ENCODE measurements at regions not wholly inside any gene's neighbourhood (a gene's known extent, or its start where the extent isn't known, plus 50 kb on each side); places are given as distances from the start of the nearest gene placed in this dataset.

GRCh38 chr3:194256040-194256945 is 94.8 kb downstream of the CPN2 start:
- no peak overlapping the region for H3K4me3 ChIP-seq (ENCODE audit: low read depth, low read length)
- DNase-seq (ENCODE audit: low read depth, low spot score): no peak
- ChIA-PET CTCF (no interaction called here), POLR2A (no interaction called here)
- no peak for TF ChIP-seq CTCF (IDR thresholded peaks at IDR 0.05; ENCODE audit: insufficient read depth, low read length, missing control alignments)

- POLR2A ChIA-PET: no interaction called here
- DNase-seq (ENCODE audit: low read depth, low spot score): no peak
- CTCF ChIA-PET: no interaction called here
- TF ChIP-seq CTCF (IDR thresholded peaks at IDR 0.05; ENCODE audit: insufficient read depth, low read length, missing control alignments): no peak
- no peak overlapping the region for H3K4me3 ChIP-seq (ENCODE audit: low read depth, low read length)
These were observed 93.9 kb downstream of the CPN2 start for GRCh38 chr3:194257151-194257621.

DNA sequence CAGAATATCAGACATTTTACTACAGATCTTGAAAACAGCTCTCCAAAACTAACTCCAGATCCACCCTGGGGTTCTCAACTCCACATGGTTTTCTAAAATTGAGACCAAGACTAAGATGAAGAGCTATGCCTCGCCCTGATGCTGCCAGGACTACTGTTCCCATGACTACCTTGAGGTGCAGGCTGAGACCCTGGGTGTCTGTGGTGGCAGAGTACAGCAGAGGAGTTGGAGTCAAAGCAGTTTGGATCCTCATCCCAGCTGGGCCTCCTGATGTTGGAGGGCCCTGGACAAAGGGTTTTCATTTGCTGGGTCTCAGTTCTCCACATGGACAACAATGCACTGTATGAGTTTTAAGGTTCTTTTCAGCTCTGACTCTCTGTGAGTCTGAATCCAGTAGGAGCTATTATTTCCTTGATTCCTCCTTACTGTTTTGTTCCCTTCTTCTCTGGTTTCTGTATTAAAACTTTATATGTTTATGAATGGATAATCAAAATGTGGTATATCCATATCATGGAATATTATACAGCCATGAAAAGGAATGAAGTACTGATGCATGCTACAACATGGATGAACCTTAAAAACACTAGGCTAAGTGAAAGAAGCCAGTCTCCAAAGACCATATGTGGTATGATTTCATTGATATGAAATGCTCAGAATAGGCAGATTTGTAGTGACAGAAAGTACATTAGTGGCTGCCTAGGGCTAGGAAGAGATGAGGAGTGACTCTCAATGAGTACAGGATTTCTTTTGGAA is 93.0 kb downstream of the CPN2 start:
- CTCF ChIA-PET: no interaction called here
- DNase-seq (ENCODE audit: low read depth, low spot score): no peak
- H3K4me3 ChIP-seq (ENCODE audit: low read depth, low read length): no peak overlapping the region
- TF ChIP-seq CTCF (IDR thresholded peaks at IDR 0.05; ENCODE audit: insufficient read depth, low read length, missing control alignments): no peak
- POLR2A ChIA-PET: no interaction called here

DNA sequence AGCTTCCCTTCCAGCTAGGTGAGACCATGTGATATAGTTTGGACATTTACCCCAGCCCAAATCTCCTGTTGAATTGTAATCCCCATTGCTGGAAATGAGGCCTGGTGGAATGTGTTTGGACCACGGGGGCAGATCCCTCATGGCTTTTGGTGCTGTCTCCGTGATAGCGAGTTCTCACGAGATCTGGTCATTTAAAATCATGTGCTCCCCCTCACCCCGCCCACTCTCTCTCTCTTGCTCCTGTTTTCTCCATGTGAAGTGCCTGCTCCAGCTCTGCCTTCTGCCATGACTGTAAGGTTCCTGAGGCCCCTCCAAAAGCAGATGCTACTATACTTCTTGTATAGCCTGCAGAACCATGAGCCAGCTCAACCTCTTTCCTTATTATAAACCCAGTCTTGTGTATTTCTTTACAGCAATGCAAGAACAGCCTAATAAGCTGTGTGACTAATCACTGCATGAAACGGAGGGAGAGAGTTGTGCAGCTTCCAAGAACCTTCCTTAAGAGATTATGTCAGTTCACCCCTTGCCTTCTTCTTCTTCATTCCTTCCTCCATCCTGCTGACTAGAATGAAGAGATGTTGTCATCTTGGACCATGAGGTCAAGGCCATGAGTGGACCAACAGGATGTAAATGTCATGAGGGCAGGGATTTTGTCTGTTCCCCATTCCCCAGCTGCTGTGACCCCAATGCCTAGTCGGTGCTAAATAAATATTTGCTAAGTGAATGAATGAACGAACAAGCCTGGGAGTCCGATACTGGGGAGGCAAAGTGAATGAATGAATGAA is 91.0 kb downstream of the CPN2 start:
- POLR2A ChIA-PET: no interaction called here
- TF ChIP-seq CTCF (IDR thresholded peaks at IDR 0.05; ENCODE audit: insufficient read depth, low read length, missing control alignments): no peak
- no peak for DNase-seq (ENCODE audit: low read depth, low spot score)
- CTCF ChIA-PET: interaction anchor here (1.0 kb wide), 1 partner anchor 55 kb away, joined by 3 read pairs; no protein-coding TSS in a partner anchor
- no peak overlapping the region for H3K4me3 ChIP-seq (ENCODE audit: low read depth, low read length)

- DNase-seq (ENCODE audit: low read depth, low spot score): no peak
- POLR2A ChIA-PET: no interaction called here
- CTCF ChIA-PET: no interaction called here
- no peak for TF ChIP-seq CTCF (IDR thresholded peaks at IDR 0.05; ENCODE audit: insufficient read depth, low read length, missing control alignments)
- H3K4me3 ChIP-seq (ENCODE audit: low read depth, low read length): no peak overlapping the region
These were observed 89.5 kb downstream of the CPN2 start for GRCh38 chr3:194261581-194262063.

All from AG04449 (cell line).